ENCODE measurements at regions not wholly inside any gene's neighbourhood (a gene's known extent, or its start where the extent isn't known, plus 50 kb on each side); places are given as distances from the start of the nearest gene placed in this dataset.

GRCh38 chr4:123966990-123967769 is 570.6 kb downstream of the SPRY1 start:
- H3K4me1 ChIP-seq (ENCODE audit: insufficient read depth, low read length, poor library complexity, severe bottlenecking), result no peaks in the 10 kb centered on the region
- TF ChIP-seq, protein P1, sequence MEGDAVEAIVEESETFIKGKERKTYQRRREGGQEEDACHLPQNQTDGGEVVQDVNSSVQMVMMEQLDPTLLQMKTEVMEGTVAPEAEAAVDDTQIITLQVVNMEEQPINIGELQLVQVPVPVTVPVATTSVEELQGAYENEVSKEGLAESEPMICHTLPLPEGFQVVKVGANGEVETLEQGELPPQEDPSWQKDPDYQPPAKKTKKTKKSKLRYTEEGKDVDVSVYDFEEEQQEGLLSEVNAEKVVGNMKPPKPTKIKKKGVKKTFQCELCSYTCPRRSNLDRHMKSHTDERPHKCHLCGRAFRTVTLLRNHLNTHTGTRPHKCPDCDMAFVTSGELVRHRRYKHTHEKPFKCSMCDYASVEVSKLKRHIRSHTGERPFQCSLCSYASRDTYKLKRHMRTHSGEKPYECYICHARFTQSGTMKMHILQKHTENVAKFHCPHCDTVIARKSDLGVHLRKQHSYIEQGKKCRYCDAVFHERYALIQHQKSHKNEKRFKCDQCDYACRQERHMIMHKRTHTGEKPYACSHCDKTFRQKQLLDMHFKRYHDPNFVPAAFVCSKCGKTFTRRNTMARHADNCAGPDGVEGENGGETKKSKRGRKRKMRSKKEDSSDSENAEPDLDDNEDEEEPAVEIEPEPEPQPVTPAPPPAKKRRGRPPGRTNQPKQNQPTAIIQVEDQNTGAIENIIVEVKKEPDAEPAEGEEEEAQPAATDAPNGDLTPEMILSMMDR (conservative IDR thresholded peaks at IDR 0.05; ENCODE audit: low read length), result no peak
- no peak for TF ChIP-seq EZH2phosphoT487 (IDR thresholded peaks at IDR 0.05; ENCODE audit: borderline replicate concordance, low read depth, low read length)
- no peaks in the 10 kb centered on the region for H3K9me2 ChIP-seq (ENCODE audit: insufficient read depth, low read length)
- H2AFZ ChIP-seq (ENCODE audit: low read length), result no peak overlapping the region; the same call in 1 of the 2 replicates
- H3K36me3 ChIP-seq (ENCODE audit: insufficient read depth, low read length), result no peaks in the 10 kb centered on the region
- no peak overlapping the region for H3K27ac ChIP-seq (ENCODE audit: low read depth, low read length, poor library complexity, severe bottlenecking)
- no peak for DNase-seq (ENCODE audit: low spot score)
- no peaks in the 10 kb centered on the region for H3K79me2 ChIP-seq (ENCODE audit: insufficient read depth, low read depth, low read length)
- BruUV-seq (replicated peaks), result no TSS peak
- H3K4me3 ChIP-seq (ENCODE audit: low read depth, low read length, poor library complexity, severe bottlenecking), result no peak overlapping the region
- ChIA-PET CTCF (ENCODE audit: unreplicated experiment) (no interaction called here), POLR2A (interaction anchor here (0.8 to 1.0 kb wide), 2 partner anchors 50 to 253 kb away, joined by 3 read pairs; no protein-coding TSS in a partner anchor)
- H3K9me3 ChIP-seq (ENCODE audit: low read length), result no peaks in the 10 kb centered on the region
- no peak overlapping the region for H3K4me2 ChIP-seq (ENCODE audit: low read length)
- intact Hi-C loops (cut with micrococcal nuclease; ENCODE audit: unreplicated experiment), result no loop called here
- no peaks in the 10 kb centered on the region for H4K20me1 ChIP-seq (ENCODE audit: insufficient read depth, low read length)

DNA sequence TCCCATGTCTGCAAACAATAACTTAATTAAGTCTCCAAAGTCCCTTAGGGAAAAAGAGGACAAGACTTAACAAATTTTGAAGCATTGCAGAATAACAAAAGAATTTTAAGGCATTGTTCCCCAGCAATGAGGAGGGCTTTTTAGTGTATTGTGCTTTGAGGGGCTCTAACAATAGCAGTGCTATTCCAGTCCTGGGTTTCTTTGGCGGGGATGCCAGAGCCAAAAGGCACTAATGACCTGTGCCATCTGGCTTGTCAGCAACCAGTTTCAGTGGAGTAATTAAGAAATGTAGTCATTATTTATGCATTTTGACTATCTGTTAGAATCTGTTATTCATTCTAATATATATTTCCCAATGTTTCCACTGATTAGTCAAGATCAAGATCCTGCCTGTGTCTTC is 575.4 kb downstream of the SPRY1 start:
- H3K9me3 ChIP-seq (ENCODE audit: low read length), result no peaks in the 10 kb centered on the region
- no TSS peak for BruUV-seq (replicated peaks)
- H3K9me2 ChIP-seq (ENCODE audit: insufficient read depth, low read length), result no peaks in the 10 kb centered on the region
- no peak overlapping the region for H3K4me3 ChIP-seq (ENCODE audit: low read depth, low read length, poor library complexity, severe bottlenecking)
- no peak overlapping the region for H2AFZ ChIP-seq (ENCODE audit: low read length)
- H4K20me1 ChIP-seq (ENCODE audit: insufficient read depth, low read length), result no peaks in the 10 kb centered on the region
- no peak overlapping the region for H3K27ac ChIP-seq (ENCODE audit: low read depth, low read length, poor library complexity, severe bottlenecking)
- H3K4me2 ChIP-seq (ENCODE audit: low read length), result no peak overlapping the region
- ChIA-PET POLR2A (no interaction called here), CTCF (ENCODE audit: unreplicated experiment) (no interaction called here)
- no peaks in the 10 kb centered on the region for H3K79me2 ChIP-seq (ENCODE audit: insufficient read depth, low read depth, low read length)
- no peak for DNase-seq (ENCODE audit: low spot score)
- TF ChIP-seq, protein P1 (conservative IDR thresholded peaks at IDR 0.05; ENCODE audit: low read length), result no peak
- TF ChIP-seq EZH2phosphoT487 (IDR thresholded peaks at IDR 0.05; ENCODE audit: borderline replicate concordance, low read depth, low read length), result no peak
- intact Hi-C loops (cut with micrococcal nuclease; ENCODE audit: unreplicated experiment), result no loop called here
- no peaks in the 10 kb centered on the region for H3K36me3 ChIP-seq (ENCODE audit: insufficient read depth, low read length)
- peaks cover 13% of the 10 kb centered on the region for H3K4me1 ChIP-seq (ENCODE audit: insufficient read depth, low read length, poor library complexity, severe bottlenecking)

Measured in OCI-LY7 (cell line).